Caco-2 (cell line): ENCODE measurements at regions not wholly inside any gene's neighbourhood (a gene's known extent, or its start where the extent isn't known, plus 50 kb on each side); places are given as distances from the start of the nearest gene placed in this dataset.

Experiments
- BruUV-seq: library from RNA; stranded (reverse); fragments of 400-500 nt; replicated peaks from 2 replicates; lab custom pipeline; 2021; lab: Mats Ljungman, UMichigan
- CTCF ChIA-PET: fragments of 300-600 bp; sonication (Branson Sonifier 250); formaldehyde crosslinking; loops from one replicate; lab custom pipeline; 2022; ENCODE audit warnings: antibody characterized with exemption; lab: Charles Lee
- POLR2A ChIA-PET: fragments of 300-600 bp; sonication (Branson Sonifier 250); formaldehyde crosslinking; loops from one replicate; lab custom pipeline; 2022; ENCODE audit warnings: antibody characterized with exemption; lab: Charles Lee
- DNase-seq, 2 experiments: peaks; one replicate each; pipeline versions ENCODE4 v3.0.0 to v3.0.0-alpha.2; 2020 to 2022
- H3K27me3 ChIP-seq: replicated peaks from 2 replicates; pipeline ENCODE4 v1.6.0; 2011; ENCODE audit warnings: low read length; ENCODE audit not compliant: control insufficient read depth, insufficient read depth
- H3K36me3 ChIP-seq: 2 replicates; pipeline ENCODE4 v1.5.1; 2011; ENCODE audit warnings: low read length; ENCODE audit not compliant: control insufficient read depth, insufficient read depth
- H3K4me1 ChIP-seq: fragments of 250-450 bp; sonication (Bioruptor Pico); 2 replicates; pipeline ENCODE4 v1.5.1; 2020; ENCODE audit warnings: mild to moderate bottlenecking
- H3K4me3 ChIP-seq: 2 replicates; pipeline ENCODE4 v1.5.1; 2011; ENCODE audit warnings: low read depth, mild to moderate bottlenecking, control low read depth, low read length
- H3K9me3 ChIP-seq: fragments of 250-450 bp; sonication (Bioruptor Pico); 2 replicates; pipeline ENCODE4 v1.5.1; 2020; ENCODE audit warnings: mild to moderate bottlenecking, moderate library complexity
- H3K27ac Mint-ChIP-seq: one replicate; pipeline ENCODE4 v1.8.0; 2022; ENCODE audit warnings: mixed read lengths; ENCODE audit not compliant: unreplicated experiment
- H3K27me3 Mint-ChIP-seq: one replicate; pipeline ENCODE4 v1.8.0; 2022; ENCODE audit warnings: mixed read lengths; ENCODE audit not compliant: insufficient read depth, unreplicated experiment
- H3K36me3 Mint-ChIP-seq: one replicate; pipeline ENCODE4 v1.8.0; 2022; ENCODE audit warnings: mild to moderate bottlenecking, mixed read lengths; ENCODE audit not compliant: insufficient read depth, unreplicated experiment
- H3K4me1 Mint-ChIP-seq: one replicate; pipeline ENCODE4 v1.8.0; 2022; ENCODE audit warnings: low read depth, mixed read lengths; ENCODE audit not compliant: unreplicated experiment
- H3K4me3 Mint-ChIP-seq: one replicate; pipeline ENCODE4 v1.8.0; 2022; ENCODE audit warnings: mild to moderate bottlenecking, moderate library complexity, mixed read lengths; ENCODE audit not compliant: unreplicated experiment
- H3K9me3 Mint-ChIP-seq: one replicate; pipeline ENCODE4 v1.8.0; 2022; ENCODE audit warnings: mixed read lengths; ENCODE audit not compliant: unreplicated experiment
- intact Hi-C: fragments of 100-400 bp; cut with micrococcal nuclease; formaldehyde crosslinking; loops from one replicate; pipeline ENCODE4 v1.10.0; 2022; ENCODE audit not compliant: unreplicated experiment
- TF ChIP-seq, protein P1 (sequence below), 2 experiments: fragments of 200-600 bp in 1 of 2; IDR thresholded peaks; 1 replicate in 1 of 2; 2 replicates in 1 of 2; pipeline versions ENCODE4 v1.5.1 to v1.8.0; 2011 to 2022; ENCODE audit warnings: antibody characterized with exemption in 1 of 2, control low read depth in 1 of 2, inconsistent platforms in 1 of 2, low read depth in 1 of 2, low read length in 1 of 2, mild to moderate bottlenecking in 1 of 2, moderate library complexity in 1 of 2; ENCODE audit not compliant: insufficient read depth in 1 of 2, severe bottlenecking in 1 of 2, unreplicated experiment in 1 of 2

DNA sequence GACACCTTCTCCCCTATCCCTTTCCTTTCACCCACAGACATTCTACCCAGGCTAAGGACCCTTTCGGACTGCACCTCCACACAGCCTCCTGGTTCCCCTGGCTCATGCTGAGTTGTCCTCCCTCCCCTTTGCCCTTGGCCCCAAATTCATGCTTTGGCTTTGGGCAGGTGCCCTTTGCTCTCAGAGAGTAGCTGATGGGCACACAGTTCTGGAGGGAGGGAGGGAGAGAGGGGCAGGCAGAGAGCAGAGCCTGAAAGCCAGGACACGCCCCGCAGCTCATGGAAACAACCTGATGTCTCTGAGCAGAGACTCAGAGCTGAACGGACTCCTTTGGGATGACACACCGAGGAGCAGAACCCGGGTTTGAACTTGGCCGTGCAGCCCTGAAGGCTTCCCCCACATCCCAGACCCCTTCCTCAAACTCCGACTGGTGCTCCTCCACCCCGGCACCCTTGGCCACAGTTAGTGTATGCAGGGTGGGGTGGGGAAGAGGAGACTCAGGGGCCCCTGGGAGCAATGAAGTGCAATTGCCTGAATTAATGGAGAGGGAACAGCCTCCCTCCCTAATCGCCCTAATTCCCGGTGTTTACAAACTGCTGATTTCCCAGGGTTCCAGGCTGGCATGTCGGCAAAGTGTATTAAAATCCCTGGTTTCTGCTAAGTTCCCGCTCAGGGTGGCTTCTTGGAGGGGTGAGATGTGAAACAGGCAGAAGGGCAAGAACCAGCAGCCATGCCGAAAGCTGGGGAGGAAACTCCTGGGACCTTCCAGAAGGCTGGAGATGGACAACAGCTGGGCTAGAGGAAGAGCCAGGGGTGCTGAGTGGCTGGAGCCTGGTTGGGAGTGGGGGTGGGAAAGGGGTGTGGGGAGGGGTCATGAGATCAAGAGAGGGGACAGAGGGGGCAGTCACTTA, 71.2 kb upstream of the SHISAL1 start:
- H3K9me3 ChIP-seq = no peaks in the 10 kb centered on the region

DNA sequence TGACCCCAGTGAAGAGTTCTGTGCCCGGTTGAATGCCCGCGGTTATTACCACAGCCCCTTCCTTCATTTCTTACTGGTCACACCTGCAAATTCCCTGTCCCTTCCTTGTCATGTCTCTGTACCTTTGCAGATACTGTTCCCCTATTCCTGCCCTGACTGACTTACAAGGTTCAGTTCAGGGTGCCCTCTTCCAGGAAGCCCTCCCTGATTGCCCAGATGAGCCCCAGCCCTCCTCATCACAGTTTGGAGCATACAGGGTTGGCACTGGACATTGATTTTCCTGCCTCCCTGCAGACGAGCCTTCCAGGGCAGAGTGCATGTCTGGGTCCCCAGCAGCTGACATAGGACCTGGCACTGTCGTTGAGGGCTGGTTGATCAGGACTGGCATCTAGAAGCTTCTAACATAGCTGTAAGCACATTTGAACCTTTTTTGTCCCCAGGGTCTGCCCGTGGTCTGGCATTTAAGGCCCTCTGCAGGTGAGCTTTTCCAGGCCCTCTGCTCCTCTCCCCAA, 70.4 kb upstream of the SHISAL1 start:
- Mint-ChIP-seq H3K9me3 (no peaks in the 10 kb centered on the region), H3K27ac (no peak overlapping the region), H3K27me3 (peaks cover 21% of the 10 kb centered on the region), H3K4me1 (no peaks in the 10 kb centered on the region), H3K4me3 (no peak overlapping the region), H3K36me3 (no peaks in the 10 kb centered on the region)
- BruUV-seq = no TSS peak
- Histone ChIP-seq H3K4me1 (no peaks in the 10 kb centered on the region), H3K9me3 (no peaks in the 10 kb centered on the region), H3K27me3 (no peaks in the 10 kb centered on the region), H3K4me3 (no peak overlapping the region), H3K36me3 (no peaks in the 10 kb centered on the region)
- TF ChIP-seq, protein P1, sequence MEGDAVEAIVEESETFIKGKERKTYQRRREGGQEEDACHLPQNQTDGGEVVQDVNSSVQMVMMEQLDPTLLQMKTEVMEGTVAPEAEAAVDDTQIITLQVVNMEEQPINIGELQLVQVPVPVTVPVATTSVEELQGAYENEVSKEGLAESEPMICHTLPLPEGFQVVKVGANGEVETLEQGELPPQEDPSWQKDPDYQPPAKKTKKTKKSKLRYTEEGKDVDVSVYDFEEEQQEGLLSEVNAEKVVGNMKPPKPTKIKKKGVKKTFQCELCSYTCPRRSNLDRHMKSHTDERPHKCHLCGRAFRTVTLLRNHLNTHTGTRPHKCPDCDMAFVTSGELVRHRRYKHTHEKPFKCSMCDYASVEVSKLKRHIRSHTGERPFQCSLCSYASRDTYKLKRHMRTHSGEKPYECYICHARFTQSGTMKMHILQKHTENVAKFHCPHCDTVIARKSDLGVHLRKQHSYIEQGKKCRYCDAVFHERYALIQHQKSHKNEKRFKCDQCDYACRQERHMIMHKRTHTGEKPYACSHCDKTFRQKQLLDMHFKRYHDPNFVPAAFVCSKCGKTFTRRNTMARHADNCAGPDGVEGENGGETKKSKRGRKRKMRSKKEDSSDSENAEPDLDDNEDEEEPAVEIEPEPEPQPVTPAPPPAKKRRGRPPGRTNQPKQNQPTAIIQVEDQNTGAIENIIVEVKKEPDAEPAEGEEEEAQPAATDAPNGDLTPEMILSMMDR (IDR thresholded peaks at IDR 0.05; ENCODE audit: insufficient read depth in 1 of 2, low read depth in 1 of 2, low read length in 1 of 2, severe bottlenecking in 1 of 2, unreplicated experiment in 1 of 2) = no peak
- POLR2A ChIA-PET = no interaction called here
- intact Hi-C loops = no loop called here
- no peak for DNase-seq
- CTCF ChIA-PET = no interaction called here

More for the DNA sequence above, 71.2 kb upstream of the SHISAL1 start:
- H3K36me3 Mint-ChIP-seq = no peaks in the 10 kb centered on the region
- POLR2A ChIA-PET = no interaction called here
- H3K27me3 Mint-ChIP-seq = peaks cover 25% of the 10 kb centered on the region
- no peaks in the 10 kb centered on the region for H3K9me3 Mint-ChIP-seq
- CTCF ChIA-PET = no interaction called here
- H3K36me3 ChIP-seq = no peaks in the 10 kb centered on the region
- H3K4me3 Mint-ChIP-seq = no peak overlapping the region
- no peak for DNase-seq
- TF ChIP-seq, protein P1 (IDR thresholded peaks at IDR 0.05; ENCODE audit: insufficient read depth in 1 of 2, low read depth in 1 of 2, low read length in 1 of 2, severe bottlenecking in 1 of 2, unreplicated experiment in 1 of 2) = no peak
- H3K4me3 ChIP-seq = no peak overlapping the region
- intact Hi-C loops = no loop called here
- H3K4me1 ChIP-seq = no peaks in the 10 kb centered on the region
- no peaks in the 10 kb centered on the region for H3K4me1 Mint-ChIP-seq
- no peak overlapping the region for H3K27ac Mint-ChIP-seq
- no peaks in the 10 kb centered on the region for H3K27me3 ChIP-seq
- BruUV-seq = no TSS peak

DNA sequence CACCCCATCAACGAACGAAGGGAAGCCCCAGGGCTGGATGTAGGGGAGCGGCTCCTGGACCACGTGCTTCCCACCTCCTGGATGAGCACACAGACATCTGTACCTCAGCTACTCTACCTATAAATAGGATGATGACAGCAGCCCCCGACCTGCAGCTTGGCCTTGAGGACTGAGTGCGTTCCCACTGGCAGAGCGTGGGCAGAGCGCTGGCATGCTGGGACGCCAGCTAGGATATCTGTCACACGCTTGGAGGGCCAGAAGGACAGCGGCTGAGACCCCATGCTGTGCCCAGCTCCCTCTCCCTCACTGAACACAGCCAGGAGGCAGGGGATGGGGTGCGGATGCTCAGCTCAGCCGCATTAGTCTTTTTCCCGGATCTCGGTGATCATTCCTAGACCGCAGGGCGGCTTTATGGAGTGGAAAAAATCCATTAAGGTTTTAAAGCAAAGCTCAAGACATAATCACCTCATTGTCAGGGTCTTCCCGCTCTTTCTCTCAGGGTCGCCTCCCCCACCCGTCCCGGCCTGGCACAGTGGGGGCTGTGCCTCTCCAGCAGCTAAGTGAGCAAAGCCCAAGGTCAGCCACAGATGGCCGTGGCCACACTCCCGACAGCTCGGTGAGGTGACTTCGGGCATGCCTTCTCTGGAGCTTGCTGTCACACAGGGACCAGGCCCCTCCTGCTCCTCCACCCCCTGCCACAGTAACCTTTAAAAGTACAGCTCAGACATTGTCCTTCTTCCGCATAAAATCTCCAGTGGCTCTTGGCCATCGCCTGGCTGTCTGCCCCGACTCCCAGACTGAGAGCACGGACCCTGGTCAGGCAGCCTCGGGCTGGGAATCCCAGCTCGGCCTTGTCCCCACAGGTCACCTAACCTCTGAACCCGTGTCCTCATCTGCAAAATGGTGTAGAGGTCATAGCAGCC, 69.6 kb upstream of the SHISAL1 start:
- H3K36me3 Mint-ChIP-seq = no peaks in the 10 kb centered on the region
- H3K27ac Mint-ChIP-seq = no peak overlapping the region
- intact Hi-C loops = loop anchor here (1.0 kb wide), 1 partner anchor 24 kb away; no protein-coding TSS in a partner anchor
- TF ChIP-seq, protein P1 (IDR thresholded peaks at IDR 0.05; ENCODE audit: insufficient read depth in 1 of 2, low read depth in 1 of 2, low read length in 1 of 2, severe bottlenecking in 1 of 2, unreplicated experiment in 1 of 2) = no peak
- POLR2A ChIA-PET = no interaction called here
- H3K4me3 Mint-ChIP-seq = no peak overlapping the region
- H3K4me1 Mint-ChIP-seq = no peaks in the 10 kb centered on the region
- no TSS peak for BruUV-seq
- Histone ChIP-seq H3K9me3 (no peaks in the 10 kb centered on the region), H3K4me3 (no peak overlapping the region), H3K4me1 (no peaks in the 10 kb centered on the region), H3K27me3 (no peaks in the 10 kb centered on the region), H3K36me3 (no peaks in the 10 kb centered on the region)
- H3K27me3 Mint-ChIP-seq = peaks cover 16% of the 10 kb centered on the region
- DNase-seq = no peak
- H3K9me3 Mint-ChIP-seq = no peaks in the 10 kb centered on the region
- CTCF ChIA-PET = interaction anchor here (0.6 kb wide), 1 partner anchor 14 kb away, joined by 4 read pairs; no protein-coding TSS in a partner anchor
